GM04503 (cell line): ENCODE measurements at regions not wholly inside any gene's neighbourhood (a gene's known extent, or its start where the extent isn't known, plus 50 kb on each side); places are given as distances from the start of the nearest gene placed in this dataset.
A peak's percentile ranks its signal among the peaks of the same experiment; 100 is the strongest.

Source experiments
- DNase-seq: peaks from one replicate; pipeline ENCODE4 v3.0.0-alpha.2; 2012; ENCODE audit warnings: low read depth

DNA sequence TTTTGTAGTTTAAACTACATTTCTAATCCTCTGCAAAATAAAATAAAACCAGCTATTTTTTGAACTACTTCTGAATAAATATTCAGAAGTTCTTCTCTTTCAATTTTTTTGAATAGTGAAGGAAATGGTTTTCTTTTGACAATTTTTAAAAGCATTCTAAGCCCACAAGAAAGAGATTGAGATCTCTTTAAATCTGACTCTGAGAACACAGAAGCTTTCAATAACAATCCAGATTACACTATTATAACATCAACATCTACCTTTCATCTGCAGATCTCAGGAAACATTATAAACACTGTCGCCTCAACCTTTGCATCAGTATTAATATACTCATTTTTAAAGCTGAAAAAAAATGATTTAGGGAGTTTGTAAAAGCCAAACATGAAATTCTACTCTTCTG lies 247.5 kb upstream of the PREP start:
- DNase-seq = no peak

- no peak for DNase-seq
Observed at GRCh38 chr6:105649192-105649591, 246.3 kb upstream of the PREP start.

DNA sequence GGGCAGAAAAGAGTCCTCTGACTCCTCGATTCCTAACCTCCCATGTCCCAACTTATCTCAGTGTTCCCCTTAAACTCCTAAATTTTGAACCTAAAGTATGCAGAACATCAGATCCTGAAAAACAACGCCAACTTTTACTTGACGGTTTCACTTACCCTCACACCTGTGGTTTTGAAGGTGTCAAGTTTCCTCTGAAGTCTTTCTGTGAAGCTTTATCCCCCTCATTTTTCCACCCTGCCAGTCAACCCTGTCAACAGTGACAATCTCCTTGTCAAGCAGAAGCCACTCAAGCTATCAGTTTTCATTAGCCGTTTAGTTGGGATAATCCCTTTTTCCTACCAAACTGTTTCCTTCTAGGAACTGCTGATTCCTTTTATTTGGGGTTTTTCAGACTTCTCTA lies 245.4 kb upstream of the PREP start:
- DNase-seq = no peak

- DNase-seq = no peak
Observed at GRCh38 chr6:105646391-105646867, 243.5 kb upstream of the PREP start.

GRCh38 chr6:105645958-105646357 lies 243.1 kb upstream of the PREP start:
- no peak for DNase-seq

DNA sequence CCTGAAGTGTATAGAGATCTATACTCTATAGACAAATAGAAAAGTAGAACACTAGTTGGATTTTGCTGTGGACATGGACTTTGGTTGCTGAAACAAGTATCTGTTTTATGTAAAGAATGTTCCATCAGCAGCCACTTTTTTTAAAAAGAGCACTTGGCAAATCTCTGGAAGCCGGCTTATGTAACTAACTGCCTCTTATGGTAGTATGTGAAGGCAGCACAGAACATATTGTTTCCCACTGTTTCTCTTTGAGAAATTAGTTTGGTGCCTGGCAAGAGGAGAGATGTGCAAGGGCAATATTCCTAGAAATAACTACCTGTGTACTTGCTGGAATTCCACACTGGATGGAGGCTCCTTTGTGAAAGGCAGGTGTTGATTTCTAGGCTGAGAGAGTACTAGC lies 242.3 kb upstream of the PREP start:
- DNase-seq = no peak

DNA sequence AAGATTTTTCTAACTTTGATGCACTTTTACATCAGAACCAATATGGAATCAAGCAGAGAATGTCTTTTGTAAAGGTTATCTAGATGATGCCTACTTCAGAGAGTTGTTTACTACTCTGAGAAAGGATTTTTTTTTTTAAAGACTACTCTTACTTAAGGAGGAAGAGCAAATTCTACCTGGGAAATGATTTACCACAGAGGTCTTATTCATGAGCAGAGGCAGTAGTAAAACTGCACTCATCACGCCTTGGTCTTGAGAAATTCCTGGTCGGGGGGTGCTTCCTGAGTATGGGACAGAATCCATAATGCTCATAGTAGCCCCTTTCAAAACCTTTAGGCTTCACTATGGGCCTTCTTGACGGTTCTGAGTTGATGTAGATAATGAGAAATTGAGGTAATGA lies 241.8 kb upstream of the PREP start:
- no peak for DNase-seq

DNA sequence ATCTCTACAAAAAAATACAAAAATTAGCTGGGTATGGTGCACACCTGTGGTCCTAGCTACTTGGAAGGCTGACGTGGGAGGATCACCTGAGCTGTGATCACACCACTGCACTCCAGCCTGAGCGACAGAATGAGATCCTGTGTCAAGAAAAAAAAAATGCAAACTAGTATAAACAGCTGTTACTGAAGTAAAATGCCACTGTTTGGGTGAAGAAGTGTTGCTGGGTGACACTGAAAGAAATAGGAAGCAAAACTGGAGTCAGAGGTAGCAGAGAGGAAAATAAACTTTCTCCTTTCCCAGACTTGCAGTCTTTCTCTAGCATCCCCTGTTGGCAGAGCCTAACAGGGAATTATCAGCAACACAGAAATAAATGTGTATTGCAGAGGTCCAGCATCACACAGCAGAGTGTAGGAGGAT lies 241.2 kb upstream of the PREP start:
- no peak for DNase-seq

GRCh38 chr6:105642708-105643107 lies 239.8 kb upstream of the PREP start:
- DNase-seq = peak; percentile 27

DNA sequence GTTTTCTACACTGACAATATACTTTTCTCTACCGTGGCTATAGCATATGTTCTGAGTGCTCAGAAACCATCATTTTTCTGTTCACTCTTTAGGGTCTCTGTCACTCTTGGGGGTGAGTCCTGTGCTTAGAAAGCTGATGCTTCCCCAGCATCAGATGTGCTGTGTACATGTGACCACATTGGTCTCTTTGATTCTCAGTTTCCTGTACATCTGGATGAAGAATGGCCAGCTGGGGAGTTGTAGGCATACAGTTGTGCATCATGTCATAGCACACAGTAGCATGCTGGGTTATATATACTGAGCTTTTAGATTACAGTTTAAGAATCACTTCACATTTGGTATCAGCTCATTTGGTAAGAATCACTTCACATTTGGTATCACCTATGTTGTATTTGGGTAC lies 238.6 kb upstream of the PREP start:
- DNase-seq = no peak

- DNase-seq = no peak
Observed at GRCh38 chr6:105639124-105639523, 236.2 kb upstream of the PREP start.

- DNase-seq = no peak
Observed at GRCh38 chr6:105633814-105634213, 230.9 kb upstream of the PREP start.

DNA sequence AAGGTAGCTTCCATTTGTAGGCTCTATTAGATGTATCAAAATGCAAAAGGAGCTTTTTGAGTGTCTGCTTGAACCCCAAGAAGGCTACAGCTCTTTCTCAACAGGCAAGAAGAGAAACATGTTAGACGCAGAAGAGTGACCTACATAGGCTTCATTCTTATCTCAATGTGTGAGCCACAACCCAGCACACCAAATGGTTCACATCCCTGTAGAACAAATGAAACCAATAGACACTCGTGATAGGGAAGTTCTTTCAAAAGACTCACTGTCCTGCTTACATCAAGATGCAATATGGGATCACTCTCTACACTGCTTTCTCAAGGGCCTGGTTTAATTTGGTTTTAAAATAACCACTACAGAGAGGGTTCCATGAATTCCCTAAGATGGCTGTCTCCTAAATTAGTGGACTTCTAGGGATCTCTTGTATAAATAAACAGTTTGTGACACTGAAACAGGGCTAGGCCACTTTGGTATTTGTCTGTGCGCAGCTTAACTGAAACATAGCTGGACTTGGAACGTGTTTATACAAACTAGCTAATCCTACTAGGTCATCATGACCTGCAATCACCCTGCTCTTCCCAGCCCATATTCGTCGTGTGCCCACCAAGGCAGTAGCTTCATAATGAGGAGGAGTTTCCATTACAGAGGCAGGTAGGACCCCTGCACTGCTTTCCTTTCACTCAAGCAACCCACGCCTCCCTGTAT lies 225.4 kb upstream of the PREP start:
- no peak for DNase-seq

GRCh38 chr6:105626295-105627158 lies 223.6 kb upstream of the PREP start:
- DNase-seq = no peak

- no peak for DNase-seq
Observed at GRCh38 chr6:105624021-105624420, 221.1 kb upstream of the PREP start.

DNA sequence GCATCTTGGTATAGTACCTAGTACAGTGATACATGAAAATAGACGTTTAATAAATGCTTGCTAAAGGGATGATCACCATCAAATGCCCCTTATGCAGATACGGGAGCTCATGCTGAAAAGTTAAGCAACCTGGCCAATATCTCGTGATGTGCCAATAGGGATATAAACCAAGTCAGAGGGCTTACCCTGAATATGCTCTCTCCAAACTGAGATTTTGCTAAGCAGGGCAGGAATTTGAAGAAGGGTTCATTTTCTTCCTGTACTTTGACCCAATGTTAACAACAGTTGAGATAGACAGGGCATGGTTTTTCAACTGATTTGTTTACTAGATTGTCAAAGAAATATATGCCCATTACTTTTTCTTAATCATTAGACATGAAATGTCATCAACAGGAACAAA lies 219.3 kb upstream of the PREP start:
- DNase-seq = no peak

GRCh38 chr6:105621564-105622175 lies 218.8 kb upstream of the PREP start:
- no peak for DNase-seq

DNA sequence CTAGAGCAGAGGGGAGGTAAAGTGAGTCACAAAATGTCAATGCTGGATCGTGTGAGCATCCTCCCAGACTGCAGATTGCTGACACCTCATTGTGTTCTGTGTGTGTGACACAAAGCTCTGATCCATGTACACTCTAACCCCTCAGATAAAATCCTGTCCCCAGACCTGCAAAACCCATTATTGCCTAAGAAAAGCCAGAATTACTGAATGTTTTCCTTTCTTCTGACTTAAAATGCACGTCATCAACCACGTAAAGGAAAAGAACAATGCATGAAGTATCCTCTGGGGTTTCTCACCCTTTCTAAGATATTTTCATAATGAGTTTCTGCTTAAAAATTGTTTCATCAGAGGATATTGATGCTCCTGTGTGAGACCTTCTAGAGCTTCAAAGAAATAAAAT lies 218.0 kb upstream of the PREP start:
- no peak for DNase-seq

DNA sequence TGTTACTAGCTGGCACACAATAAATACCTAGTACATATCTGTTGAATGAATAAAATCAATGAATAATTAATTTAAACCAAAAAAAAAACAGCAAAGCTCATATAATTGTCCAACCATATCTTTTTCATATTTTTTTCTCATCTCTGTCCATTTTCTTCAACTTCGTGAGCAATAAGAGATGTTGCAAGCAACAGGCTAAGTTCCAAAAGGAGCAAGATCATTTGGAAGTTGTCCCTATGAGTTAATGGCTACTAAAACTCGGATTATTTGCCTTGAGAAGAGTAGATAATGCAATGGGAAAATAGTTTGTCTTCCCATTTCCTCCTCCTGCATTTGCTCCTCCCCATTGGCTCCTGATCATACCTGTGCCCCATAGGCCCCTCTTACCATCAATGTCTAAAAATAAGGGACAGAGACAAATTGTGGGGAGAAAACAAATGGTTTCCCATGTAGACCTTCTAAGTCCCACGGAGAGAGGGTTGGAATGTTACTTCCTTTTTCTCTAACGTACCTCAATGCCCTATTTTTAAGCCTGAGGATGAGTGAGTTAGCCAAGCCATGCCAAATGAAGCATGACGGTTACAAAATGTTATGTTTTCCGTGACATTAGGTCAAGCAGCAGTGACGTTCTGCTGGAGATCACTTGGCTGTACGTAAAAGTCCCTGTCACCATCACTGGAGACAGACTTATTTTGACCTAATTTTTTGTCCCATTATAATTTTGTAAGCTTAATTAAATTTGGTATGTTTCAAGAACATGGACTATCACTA lies 217.3 kb upstream of the PREP start:
- no peak for DNase-seq

DNA sequence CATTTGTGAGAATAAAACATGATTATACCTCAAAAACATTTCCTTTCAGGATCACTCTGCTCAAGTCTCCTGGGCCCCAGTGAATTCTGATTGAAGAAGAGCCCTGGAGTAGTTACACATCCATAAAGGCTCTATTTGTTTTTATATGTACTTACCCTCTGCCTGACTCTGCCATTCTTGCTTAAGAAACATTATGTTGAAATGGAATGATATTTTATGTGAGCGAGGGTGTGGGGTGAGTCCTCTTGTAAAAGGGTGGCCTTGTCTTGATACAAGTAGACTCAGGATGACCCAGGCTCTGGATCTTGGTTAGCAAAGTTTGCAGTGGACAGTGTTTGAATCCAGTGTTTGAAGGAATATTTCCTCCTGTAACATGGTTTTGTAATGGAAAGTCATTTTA lies 215.4 kb upstream of the PREP start:
- DNase-seq = no peak

- DNase-seq = no peak
Observed at GRCh38 chr6:105616521-105616920, 213.6 kb upstream of the PREP start.

DNA sequence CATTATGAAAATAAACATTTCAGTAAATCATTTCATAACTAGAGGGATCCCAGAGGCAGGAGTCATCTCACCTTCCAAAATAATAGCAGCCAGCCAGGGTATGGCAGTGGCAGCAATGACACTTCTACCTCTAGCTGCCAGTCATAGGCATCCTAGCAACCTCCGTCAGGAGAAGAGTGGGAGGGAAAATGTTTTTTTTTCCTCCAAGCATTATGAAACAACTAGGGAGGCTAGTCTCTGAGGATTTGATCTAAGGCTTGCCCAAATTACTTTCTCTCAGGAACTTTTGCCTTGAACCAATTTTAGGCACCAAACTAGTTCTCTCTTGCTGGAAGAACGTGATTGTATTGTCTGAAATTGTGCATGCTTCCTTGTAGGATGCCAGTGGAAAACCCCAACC lies 208.7 kb upstream of the PREP start:
- no peak for DNase-seq
